ENCODE measurements at regions not wholly inside any gene's neighbourhood (a gene's known extent, or its start where the extent isn't known, plus 50 kb on each side); places are given as distances from the start of the nearest gene placed in this dataset.
"Not testable (repeated sequence)": the region's sequence is repeated elsewhere in the genome, so short reads cannot be mapped to it uniquely, and the experiment has no call there.

DNA sequence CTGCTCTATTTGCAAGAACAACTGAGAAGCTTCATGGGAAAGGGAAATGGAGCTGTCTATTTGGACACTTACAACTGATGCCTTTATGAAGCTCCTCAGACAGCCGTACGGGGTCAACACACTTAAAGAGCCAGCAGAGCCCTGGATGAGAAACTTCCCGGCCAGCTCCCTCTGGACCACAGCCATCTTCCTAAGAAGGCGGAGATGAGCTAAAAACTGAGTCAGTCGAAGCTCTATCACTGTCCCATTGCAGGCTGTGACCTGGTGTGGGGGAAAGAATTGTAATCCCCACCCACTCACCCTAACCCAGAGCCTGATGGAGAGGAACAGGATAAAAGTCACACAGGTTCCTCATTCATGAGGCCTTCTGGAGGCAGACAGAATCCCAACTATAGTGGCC lies 360.4 kb upstream of the JARID2 start:
- no peak for DNase-seq (ENCODE audit: low read depth)
- in situ Hi-C loops (cut with HindIII; ENCODE audit: low pct_unique_long_range_greater_than_20kb, low sequenced_read_pairs): no loop called here

DNA sequence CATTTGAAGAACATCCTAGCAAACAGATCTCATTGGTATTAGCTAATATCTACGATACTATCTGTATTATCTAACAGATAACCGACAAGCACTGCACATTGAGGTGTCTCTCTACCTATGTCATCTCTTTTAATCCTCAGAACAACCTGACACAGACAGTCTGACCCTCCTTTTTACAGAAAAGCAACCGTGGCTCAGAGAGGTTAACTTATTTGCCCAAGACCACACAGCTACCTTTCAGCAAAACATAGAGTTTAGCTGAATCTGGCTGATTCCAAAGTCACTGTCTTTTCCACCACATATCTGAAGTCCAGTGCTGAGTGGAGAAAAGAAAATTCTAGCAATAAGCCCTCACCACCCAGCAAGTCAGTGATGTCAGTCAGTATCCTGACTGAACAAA lies 358.7 kb upstream of the JARID2 start:
- DNase-seq (ENCODE audit: low read depth): no peak
- in situ Hi-C loops (cut with HindIII; ENCODE audit: low pct_unique_long_range_greater_than_20kb, low sequenced_read_pairs): no loop called here

DNA sequence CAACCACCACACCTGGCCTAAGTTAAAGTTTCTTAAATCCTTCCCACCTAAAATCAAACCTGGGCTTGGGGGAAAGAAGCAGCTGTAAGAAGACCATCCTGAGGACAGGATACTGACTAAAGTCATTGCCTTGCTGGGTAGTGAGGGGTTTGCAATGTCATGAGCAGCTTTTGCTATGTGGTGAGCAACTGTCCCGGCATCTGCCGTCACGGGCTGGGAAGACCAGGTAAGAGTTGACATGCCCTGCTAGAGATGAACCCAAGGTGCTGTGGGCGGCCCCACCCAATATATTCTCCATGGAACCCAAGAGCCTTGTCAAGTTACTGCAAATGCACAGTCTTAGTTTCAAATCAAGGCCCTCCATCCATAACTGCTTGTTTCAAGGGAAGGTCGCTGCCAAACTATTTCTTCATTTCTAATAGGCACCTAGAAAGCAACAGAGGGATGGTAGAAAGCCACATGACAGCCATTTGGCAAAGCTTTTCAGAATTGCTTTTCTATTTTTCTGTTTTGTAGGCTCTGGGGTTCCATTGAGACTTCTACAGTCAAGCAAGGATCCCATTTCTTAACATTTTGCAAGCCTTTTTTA lies 357.8 kb upstream of the JARID2 start:
- DNase-seq (ENCODE audit: low read depth): no peak
- in situ Hi-C loops (cut with HindIII; ENCODE audit: low pct_unique_long_range_greater_than_20kb, low sequenced_read_pairs): no loop called here

DNA sequence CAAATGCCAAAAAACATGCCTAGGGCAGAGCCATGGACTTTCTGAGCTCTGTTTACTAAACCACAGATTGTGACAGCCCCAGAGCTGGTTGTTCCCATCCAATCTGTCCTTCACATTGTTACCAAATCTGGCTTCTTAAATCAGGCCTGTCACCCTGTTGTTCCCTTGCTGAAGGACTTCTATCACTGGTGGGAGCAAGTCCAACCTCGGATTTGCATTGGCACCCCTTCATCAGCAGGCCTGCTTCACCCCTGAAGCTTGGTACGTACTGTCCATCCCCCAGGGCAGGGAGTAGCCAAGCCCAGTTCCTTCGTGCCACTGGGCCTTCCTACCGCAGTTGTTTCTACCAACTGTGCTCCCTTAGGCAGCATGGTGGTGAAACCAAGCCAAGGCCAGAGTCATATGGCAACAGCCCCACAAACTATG lies 357.3 kb upstream of the JARID2 start:
- in situ Hi-C loops (cut with HindIII; ENCODE audit: low pct_unique_long_range_greater_than_20kb, low sequenced_read_pairs): no loop called here

DNA sequence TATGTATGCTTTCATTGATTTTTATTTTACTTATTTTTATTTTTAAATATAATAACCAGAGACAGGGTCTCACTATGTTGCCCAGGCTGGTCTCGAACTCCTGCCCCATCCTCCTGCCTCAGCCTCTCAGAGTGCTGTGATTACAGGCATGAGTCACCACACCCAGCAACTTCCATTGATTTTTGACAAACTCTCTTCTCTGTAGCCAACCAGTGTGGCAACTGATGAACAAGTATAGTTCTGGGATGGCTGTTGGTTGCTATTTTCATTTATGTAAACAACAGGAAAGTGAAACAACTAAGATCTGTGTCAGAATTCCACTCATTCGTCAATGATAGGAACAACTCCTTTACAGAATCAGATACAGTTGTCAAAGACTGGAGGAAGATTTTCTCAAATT lies 356.7 kb upstream of the JARID2 start:
- in situ Hi-C loops (cut with HindIII; ENCODE audit: low pct_unique_long_range_greater_than_20kb, low sequenced_read_pairs): no loop called here
- DNase-seq (ENCODE audit: low read depth): no peak

More for the DNA sequence above, 357.3 kb upstream of the JARID2 start:
- no peak for DNase-seq (ENCODE audit: low read depth)

DNA sequence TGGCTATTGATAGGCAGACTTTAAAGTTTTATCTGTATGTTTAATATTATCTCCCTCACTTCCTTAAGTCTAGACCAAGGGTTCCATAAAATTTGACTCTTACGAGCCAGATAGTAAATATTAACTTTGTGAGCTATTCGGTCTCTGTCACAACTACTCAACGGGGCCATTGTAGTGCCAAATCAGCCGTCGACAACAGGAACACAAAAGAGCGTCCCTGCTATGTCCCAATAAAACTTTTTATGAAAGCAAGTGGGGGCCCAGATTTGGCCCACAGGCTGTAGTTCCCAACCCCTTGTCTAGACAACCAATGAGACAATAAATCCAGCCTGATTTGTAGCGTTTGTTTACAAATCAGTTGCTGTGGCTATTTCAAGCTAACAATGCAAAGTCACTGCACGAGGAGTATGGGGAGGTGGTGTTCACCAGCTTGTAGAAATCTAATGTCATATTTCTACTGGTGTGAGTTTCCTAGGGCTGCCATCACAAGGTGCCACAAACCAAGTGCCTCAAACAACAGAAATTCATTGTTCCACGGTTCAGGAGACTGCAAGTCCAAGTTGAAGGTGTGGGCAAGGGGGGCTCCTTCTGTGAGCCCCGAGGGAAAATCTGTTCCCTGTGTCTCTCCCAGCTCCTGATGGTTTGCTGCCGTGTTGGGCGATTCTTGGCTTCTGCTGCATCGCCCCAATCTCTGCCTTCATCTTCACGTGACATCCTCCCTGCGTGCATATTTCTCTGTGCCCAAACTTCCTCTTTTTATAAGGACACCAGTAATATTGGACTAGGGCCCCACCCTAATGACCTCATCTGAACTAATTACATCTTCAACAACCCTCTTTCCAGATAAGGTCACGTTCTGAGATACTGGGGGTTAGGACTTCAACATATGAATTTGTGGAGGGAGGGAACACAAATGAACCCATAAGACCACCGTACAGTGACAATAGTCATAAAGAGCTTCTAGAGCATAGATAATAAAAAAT lies 356.0 kb upstream of the JARID2 start:
- in situ Hi-C loops (cut with HindIII; ENCODE audit: low pct_unique_long_range_greater_than_20kb, low sequenced_read_pairs): no loop called here
- DNase-seq (ENCODE audit: low read depth): no peak

DNA sequence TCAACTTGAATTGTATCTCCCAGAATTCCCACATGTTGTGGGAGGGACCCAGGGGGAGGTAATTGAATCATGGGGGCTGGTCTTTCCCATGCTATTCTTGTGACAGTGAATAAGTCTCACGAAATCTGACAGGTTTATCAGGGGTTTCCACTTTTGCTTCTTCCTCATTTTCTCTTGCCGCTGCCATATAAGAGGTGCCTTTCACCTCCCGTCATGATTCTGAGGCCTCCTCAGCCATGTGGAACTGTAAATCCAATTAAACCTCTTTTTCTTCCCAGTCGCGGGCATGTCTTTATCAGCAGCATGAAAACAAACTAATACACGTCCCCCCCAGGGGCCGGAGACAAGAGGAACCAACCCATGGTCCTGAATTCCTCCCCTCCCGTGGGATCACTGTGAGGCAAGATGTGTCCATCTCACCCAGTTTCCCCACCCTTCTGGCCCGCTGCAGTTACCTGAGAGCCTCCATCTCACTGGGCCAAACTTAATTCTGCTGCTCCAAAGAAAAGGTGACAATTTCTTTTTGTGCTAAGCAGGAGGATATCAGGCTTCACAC lies 354.0 kb upstream of the JARID2 start:
- in situ Hi-C loops (cut with HindIII; ENCODE audit: low pct_unique_long_range_greater_than_20kb, low sequenced_read_pairs); DNase-seq (ENCODE audit: low read depth): not testable (repeated sequence)

DNA sequence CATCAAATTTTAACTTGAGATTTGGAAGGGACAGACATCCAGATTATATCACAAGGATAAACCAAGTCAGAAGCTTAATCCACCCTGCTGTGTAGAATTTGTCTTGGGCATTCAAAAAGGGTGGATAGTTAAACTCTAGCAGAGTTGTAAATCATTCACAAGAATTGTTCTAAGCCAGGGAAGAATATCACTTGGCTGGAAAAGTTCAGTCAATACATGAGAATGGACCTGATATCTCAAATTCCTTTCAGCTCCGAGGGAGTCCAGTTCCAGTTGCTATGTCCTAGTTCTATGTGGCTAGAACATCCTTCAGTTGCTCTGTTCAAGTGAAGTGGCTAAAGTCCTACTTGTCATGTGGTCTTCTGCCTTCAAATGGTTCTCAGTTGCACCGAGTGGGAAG lies 351.8 kb upstream of the JARID2 start:
- DNase-seq (ENCODE audit: low read depth): no peak

DNA sequence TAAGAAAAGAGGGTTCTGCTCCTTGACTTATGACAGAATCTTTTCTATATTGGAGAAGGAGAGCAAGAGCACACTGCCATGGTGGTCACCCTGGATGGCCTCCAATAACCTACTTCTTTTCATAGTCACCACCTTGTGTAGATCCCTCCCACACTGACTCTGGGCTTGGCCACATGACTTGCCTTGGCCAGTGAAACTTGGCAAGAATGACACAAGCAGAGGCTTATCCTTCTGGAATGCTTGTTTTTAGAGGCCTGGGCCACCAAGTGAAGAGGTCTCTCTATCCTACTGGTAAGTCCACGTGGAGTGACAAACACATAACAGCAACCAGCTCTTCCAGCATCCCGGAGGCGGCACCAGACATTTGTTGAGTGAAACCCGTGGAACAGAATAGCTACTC lies 349.4 kb upstream of the JARID2 start:
- no peak for DNase-seq (ENCODE audit: low read depth)
- in situ Hi-C loops (cut with HindIII; ENCODE audit: low pct_unique_long_range_greater_than_20kb, low sequenced_read_pairs): no loop called here

More for the DNA sequence above, 351.8 kb upstream of the JARID2 start:
- in situ Hi-C loops (cut with HindIII; ENCODE audit: low pct_unique_long_range_greater_than_20kb, low sequenced_read_pairs): no loop called here

DNA sequence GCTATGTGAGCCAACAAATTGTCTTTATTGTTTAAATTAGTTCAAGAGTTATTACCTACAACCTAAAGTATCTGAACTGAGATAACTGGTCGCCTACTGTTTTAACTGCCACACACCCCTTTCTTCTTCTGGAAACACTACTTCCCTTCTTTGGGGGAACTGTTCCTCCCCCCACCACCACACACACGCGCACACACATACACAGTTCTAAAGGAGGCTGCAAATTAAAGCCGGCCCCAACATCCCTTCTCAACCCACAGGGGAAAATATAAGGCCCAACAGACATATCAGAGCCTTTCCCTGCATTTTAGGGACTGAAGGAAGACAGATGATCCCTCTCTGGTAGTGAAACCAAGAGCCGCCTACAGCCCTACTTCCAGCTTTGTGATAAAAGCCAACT lies 348.0 kb upstream of the JARID2 start:
- in situ Hi-C loops (cut with HindIII; ENCODE audit: low pct_unique_long_range_greater_than_20kb, low sequenced_read_pairs): no loop called here
- no peak for DNase-seq (ENCODE audit: low read depth)

DNA sequence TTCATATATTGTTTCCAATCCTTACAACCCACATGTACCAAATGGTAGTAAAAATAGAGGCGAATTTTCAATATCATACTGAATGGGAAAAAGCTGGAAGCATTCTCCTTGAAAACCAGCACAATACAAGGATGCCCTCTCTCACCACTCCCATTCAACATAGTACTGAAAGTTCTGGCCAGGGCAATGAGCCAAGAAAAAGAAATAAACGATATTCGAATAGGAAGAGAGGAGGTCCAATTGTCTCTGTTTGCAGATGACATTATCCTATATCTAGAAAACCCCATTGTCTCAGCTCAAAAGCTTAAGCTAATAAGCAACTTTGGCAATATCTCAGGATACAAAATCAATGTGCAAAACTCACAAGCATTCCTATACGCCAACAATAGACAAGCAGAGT lies 346.4 kb upstream of the JARID2 start:
- in situ Hi-C loops (cut with HindIII; ENCODE audit: low pct_unique_long_range_greater_than_20kb, low sequenced_read_pairs); DNase-seq (ENCODE audit: low read depth): not testable (repeated sequence)

DNA sequence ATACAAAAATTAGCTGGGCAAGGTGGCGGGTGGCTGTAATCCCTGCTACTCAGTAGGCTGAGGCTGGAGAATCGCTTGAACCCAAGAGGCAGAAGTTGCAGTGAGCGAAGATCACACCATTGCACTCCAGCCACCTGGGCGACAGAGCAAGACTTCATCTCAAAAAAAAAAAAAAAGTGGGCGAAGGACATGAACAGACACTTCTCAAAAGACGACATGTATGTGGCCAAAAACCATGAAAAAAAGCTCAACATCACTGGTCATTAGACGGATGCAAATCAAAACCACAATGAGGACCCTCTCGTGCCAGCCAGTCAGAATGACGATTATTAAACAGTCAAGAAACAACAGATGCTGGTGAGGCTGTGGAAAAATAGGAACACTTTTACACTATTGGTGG lies 344.9 kb upstream of the JARID2 start:
- no peak for DNase-seq (ENCODE audit: low read depth)

DNA sequence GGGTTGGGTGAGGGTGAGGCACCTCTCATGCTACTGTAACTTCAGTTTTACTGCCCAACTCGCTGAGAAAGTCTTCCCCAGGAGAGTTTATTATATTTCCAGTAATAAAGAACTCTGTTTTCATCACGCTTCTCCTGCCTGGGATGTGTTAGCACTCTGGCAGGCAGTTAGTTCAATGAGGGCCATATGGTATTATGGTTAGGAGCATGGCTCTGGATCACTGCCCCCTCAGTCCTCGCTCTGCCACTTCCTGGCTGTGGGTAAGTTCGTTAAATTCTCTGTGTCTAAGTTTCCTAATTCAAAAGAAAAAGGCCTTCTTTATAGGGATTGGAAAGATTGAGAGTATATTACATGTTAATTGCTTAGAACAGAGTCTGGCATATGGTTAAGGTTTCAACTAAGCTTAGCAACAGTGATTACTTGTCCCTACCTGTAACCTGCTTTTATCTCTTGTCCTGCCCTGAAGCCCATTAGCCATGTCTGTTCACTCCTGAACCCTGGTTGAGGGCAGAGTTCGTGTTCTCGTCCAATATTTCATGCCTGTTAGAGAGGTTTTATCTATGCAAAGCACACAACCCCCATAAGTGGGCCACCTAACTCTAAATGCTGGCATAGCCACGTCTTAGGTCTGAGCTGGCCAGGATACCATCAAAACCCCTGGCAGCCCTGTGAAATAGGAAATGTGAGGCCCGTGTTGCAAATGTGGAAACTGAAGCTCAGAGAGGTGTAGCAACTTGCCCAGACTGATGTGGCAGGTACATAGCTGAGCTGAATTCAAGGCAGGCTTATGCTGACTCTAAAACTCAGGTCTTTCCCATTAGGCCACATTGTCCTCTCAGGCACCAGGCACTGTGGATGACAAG lies 342.5 kb upstream of the JARID2 start:
- no peak for DNase-seq (ENCODE audit: low read depth)

More for the DNA sequence above, 344.9 kb upstream of the JARID2 start:
- in situ Hi-C loops (cut with HindIII; ENCODE audit: low pct_unique_long_range_greater_than_20kb, low sequenced_read_pairs): no loop called here

DNA sequence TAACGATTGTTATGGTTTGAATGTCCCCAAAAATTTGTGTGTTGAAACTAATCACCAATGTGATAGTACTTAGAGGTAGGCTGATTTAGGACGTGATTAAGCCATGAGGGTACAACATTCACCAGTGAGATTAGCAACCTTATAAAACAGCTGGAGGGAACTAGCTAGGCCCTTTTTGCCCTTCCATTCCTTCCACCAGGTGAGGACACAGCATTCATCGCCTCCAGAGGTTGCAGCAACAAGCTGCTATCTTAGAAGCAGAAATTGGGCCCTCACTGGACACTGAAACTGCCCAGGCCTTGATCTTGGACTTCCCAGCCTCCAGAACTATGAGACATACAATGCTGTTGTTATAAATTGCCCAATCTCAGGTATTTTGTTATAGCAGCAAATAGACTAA lies 340.7 kb upstream of the JARID2 start:
- DNase-seq (ENCODE audit: low read depth): no peak
- in situ Hi-C loops (cut with HindIII; ENCODE audit: low pct_unique_long_range_greater_than_20kb, low sequenced_read_pairs): no loop called here

More for the DNA sequence above, 342.5 kb upstream of the JARID2 start:
- in situ Hi-C loops (cut with HindIII; ENCODE audit: low pct_unique_long_range_greater_than_20kb, low sequenced_read_pairs): no loop called here

DNA sequence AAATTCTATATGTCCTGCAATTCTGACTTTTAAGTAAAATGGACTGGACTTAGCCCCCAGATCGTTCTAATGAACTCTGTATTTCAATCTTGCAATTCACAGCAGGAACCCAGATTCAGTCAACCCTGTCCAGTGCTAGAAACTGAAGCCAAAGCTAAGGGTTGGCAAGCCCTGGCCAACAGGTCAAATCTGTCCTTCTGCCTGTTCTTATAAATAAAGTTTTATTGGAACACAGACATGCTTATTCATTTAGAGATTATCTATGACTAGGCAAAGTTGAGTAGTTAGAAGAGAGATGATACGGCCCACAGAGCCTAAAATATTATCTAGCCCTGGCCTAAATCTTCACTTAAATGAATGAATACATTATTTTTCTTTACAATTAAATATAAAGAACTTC lies 339.2 kb upstream of the JARID2 start:
- in situ Hi-C loops (cut with HindIII; ENCODE audit: low pct_unique_long_range_greater_than_20kb, low sequenced_read_pairs): no loop called here
- no peak for DNase-seq (ENCODE audit: low read depth)

DNA sequence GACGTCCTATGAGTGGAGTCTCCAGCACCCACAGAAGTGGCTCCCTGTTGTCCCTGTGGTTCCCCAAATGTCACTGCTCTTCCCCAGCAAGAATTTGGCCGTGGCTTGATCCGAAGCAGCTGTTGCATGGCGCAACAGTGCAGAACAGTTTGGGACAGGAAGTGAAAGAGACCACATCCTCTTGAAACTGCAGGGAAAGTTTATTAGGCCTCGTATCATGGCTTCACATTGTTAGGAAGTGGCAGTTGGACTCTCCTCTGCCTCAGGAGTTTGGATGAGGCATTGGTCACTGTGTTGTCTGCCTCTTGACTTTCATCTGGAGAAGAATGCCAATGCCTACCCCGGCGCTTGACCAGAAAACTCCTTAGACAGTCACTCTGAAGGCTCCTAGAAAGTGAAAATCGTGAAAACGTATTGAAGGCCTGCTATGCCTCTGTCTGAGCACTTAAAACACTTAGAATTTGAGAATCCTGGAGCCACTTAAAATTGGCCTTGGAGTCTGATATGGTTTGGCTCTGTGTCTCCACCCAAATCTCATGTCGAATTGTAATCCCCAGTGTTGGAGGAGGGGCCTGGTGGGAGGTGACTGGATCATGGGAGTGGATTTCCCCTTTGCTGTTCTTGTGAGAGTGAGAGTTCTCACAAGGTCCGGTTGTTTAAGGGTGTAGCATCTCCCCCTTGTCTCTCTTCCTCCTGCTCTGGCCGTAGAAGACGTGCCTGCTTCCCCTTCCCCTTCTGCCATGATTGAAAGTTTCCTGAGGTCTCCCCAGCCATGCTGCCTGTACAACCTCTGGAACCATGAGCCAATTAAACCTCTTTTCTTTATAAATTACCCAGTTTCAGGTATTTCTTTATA lies 334.9 kb upstream of the JARID2 start:
- in situ Hi-C loops (cut with HindIII; ENCODE audit: low pct_unique_long_range_greater_than_20kb, low sequenced_read_pairs): no loop called here
- no peak for DNase-seq (ENCODE audit: low read depth)

DNA sequence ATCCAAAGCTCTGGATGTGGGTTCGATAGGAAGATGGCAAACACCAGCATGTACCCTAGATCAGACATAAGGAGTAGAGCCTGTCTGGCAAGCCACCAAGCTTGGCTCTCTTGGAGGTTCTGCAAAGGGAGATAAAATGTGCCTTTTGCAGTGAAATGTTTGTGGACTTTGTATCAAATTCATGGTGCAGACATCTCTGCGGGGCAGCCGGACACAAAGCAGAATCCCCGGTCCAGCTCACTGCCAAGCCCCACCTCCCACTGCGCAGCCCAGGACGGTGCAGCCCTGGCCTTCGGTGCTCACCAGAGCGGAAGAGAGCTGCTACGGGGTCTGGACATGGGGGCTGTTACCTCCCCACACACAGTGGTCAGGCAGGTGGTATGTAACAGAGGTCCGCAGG lies 333.6 kb upstream of the JARID2 start:
- in situ Hi-C loops (cut with HindIII; ENCODE audit: low pct_unique_long_range_greater_than_20kb, low sequenced_read_pairs): no loop called here
- DNase-seq (ENCODE audit: low read depth): no peak

DNA sequence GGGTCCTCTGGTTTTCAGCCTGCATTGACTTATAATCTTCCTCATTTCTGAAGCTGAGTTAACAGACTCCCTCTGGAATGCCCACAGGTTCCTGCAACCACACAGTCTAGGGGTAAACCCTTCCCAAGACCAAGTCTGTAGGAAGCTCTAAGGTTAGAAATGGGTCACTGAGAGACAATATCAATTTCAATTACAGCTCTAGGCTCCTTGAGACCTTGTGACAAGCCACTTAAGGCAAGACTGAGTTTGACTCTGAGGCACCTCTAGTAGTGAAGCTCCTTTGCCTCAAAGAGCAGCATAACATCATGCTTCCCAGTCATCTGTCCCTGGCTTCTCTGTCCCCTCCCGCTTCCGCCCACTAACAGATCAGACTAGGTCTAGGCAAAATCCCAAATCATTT lies 333.2 kb upstream of the JARID2 start:
- in situ Hi-C loops (cut with HindIII; ENCODE audit: low pct_unique_long_range_greater_than_20kb, low sequenced_read_pairs): no loop called here
- no peak for DNase-seq (ENCODE audit: low read depth)

Data from Caki2 (cell line).